ENCODE measurements at regions not wholly inside any gene's neighbourhood (a gene's known extent, or its start where the extent isn't known, plus 50 kb on each side); places are given as distances from the start of the nearest gene placed in this dataset.

GRCh38 chr3:104190681-104191080, 1176.0 kb upstream of the ALCAM start:
- H3K27ac ChIP-seq, result no peak overlapping the region
- no peaks in the 10 kb centered on the region for H3K4me1 ChIP-seq (replicated peaks in 1 of 2)
- no peaks in the 10 kb centered on the region for H3K27me3 ChIP-seq
- TF ChIP-seq POLR2A (IDR thresholded peaks at IDR 0.05) (no peak), CTCF (IDR thresholded peaks at IDR 0.05) (no peak)
- no peaks in the 10 kb centered on the region for H3K9me3 ChIP-seq (replicated peaks in 1 of 3)
- H3K4me3 ChIP-seq, result no peak overlapping the region
- intact Hi-C loops (cut with DNase I), result no loop called here
- DNase-seq, result no peak
- no peaks in the 10 kb centered on the region for H3K36me3 ChIP-seq (replicated peaks in 1 of 2)

- Histone ChIP-seq H3K4me3 (no peak overlapping the region), H3K36me3 (replicated peaks in 1 of 2) (no peaks in the 10 kb centered on the region), H3K27ac (no peak overlapping the region), H3K27me3 (no peaks in the 10 kb centered on the region), H3K9me3 (replicated peaks in 1 of 3) (peaks cover 0 to under 1% (median 0%) of the 10 kb centered on the region in 3 donors), H3K4me1 (replicated peaks in 1 of 2) (no peaks in the 10 kb centered on the region)
- WGBS, 4 donors, result 58 to 72% (median 62%) methylated on average over 2 of the region's 2 CpGs
- no peak for TF ChIP-seq CTCF (IDR thresholded peaks at IDR 0.05)
- TF ChIP-seq POLR2A (IDR thresholded peaks at IDR 0.05), result no peak
- DNase-seq, result no peak
- intact Hi-C loops (cut with DNase I), result no loop called here
These were observed 1168.6 kb upstream of the ALCAM start for GRCh38 chr3:104198131-104198530.

GRCh38 chr3:104206925-104207324, 1159.8 kb upstream of the ALCAM start:
- intact Hi-C loops (cut with DNase I), result no loop called here
- H3K4me3 ChIP-seq, result no peak overlapping the region
- H3K36me3 ChIP-seq (replicated peaks in 1 of 2), result no peaks in the 10 kb centered on the region

DNA sequence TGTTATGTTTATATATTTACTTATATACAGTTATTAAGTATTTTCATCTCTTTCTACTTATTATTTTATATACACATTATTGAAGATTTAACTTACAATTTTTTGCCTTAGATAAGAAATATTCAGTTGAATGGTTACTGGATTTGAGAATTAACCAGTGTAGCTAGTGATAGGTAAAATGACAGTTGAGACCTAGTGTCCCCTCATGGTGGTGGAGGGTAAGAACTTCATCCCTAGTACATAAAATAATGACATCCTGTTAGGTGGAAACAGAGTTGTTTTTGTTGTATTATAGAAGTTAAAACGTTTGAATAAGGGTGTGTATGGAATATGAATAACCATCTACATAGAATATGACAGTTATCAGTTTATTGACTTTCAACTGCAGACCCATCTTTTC, 1152.4 kb upstream of the ALCAM start:
- no peak for DNase-seq
- TF ChIP-seq POLR2A (IDR thresholded peaks at IDR 0.05) (no peak), CTCF (IDR thresholded peaks at IDR 0.05) (no peak)
- H3K27ac ChIP-seq, result no peak overlapping the region
- 17 to 34% (median 24%) methylated on average over 1 of the region's 1 CpG for WGBS, 4 donors
- intact Hi-C loops (cut with DNase I), result no loop called here
- no peak overlapping the region for H3K4me3 ChIP-seq
- H3K9me3 ChIP-seq (replicated peaks in 1 of 3), result no peaks in the 10 kb centered on the region
- no peaks in the 10 kb centered on the region for H3K4me1 ChIP-seq (replicated peaks in 1 of 2)
- H3K27me3 ChIP-seq, result no peaks in the 10 kb centered on the region
- no peaks in the 10 kb centered on the region for H3K36me3 ChIP-seq (replicated peaks in 1 of 2)

More at GRCh38 chr3:104206925-104207324, 1159.8 kb upstream of the ALCAM start:
- 78 to 84% (median 83%) methylated on average over 1 to 2 of the region's 2 CpGs for WGBS, 4 donors
- no peak for DNase-seq
- Histone ChIP-seq H3K9me3 (replicated peaks in 1 of 3) (peaks cover 0 to 5% (median 0%) of the 10 kb centered on the region in 3 donors), H3K4me1 (replicated peaks in 1 of 2) (no peaks in the 10 kb centered on the region), H3K27me3 (no peaks in the 10 kb centered on the region), H3K27ac (no peak overlapping the region)
- TF ChIP-seq POLR2A (IDR thresholded peaks at IDR 0.05) (no peak), CTCF (IDR thresholded peaks at IDR 0.05) (no peak)
